ENCODE measurements at regions not wholly inside any gene's neighbourhood (a gene's known extent, or its start where the extent isn't known, plus 50 kb on each side); places are given as distances from the start of the nearest gene placed in this dataset.

DNA sequence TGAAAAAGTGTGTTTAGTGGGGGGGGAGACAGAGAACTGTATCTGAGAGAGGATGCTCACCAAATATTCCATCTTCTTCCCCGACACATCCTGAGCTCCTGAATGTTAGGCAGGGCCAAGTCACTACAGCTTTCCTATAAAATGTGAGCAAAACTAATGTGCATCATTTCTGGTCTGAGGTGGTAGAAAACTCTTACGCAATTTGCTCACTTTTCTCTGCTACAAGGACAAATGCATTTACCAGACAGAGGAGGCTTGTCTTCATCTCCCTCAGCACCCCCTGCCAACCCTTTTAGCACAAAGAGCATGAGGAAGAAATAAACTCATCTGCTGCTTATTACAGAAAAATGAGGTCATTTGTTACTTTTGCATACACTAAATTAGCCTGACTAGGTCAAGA is 554.0 kb downstream of the RNF144A start:
- no peak for DNase-seq (ENCODE audit: low spot score)
- no peak for ATAC-seq
- intact Hi-C loops (cut with DNase I), result no loop called here

DNA sequence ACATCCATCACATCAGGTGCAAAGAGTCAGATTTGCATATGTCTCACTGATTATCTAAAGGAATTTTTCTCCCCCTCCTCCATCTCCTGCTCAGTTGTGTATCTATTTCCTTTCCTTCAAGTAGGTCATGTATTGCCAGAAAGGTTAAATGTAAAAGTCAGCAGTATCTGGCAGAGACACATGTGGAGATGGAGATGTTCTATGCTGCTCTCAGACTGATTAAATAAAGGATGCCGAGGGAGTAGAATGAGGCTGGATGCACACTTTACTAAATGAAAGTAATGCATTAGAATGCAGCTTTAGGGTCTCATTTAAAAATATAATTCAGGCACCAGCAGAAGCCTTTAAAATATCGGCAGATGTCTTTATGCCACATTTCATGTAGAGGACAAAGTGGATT is 555.3 kb downstream of the RNF144A start:
- intact Hi-C loops (cut with DNase I), result no loop called here
- DNase-seq (ENCODE audit: low spot score) (no peak), ATAC-seq (no peak)

DNA sequence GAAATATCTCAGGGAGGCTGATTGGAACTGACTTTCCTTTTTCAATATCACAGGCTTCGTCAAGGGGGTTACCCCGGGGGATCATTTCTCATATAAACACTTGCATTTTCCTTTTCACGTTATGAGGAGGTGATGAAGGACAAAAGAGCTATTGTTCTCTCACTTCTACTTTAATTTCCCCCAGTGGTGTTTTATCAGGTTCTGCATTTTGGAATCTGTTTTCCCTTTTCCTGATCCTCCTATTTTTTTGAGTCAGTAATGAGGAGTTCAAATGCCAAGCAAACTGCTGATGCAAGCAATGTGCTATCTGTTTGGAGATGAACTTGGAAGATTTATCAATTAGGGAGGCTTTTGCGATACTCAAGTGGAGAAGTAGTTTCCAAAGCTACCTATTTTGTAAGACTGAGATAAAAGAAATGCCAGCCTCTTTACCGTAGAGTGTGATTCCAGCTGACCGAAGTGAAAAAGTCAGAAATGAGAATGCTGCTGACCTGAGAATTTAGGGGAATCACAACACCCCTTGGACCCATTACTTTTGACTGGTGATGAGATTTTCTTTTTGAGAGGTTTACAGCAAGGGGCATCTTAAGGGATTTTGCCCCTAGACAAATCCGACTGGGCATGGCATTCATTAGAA is 556.0 kb downstream of the RNF144A start:
- intact Hi-C loops (cut with DNase I), result no loop called here
- ATAC-seq, result no peak

DNA sequence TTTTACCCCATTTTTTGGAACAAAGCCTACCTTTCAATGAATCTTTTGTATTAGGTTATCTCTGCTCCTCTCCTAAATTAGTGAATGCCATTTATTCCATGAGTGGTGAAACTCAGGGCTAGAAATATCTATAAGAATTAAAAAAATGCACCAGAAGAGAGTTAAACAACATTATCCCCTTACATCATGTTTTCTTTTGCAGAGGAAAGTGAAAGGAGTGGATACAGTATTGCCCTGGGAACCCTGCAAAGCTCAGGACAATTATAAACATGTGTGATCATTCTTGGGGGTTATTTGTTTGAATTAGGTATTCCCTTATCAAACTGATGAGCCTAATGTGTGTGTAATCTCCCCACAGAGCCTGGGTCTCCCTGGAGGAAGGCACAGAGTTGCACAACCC is 559.2 kb downstream of the RNF144A start:
- intact Hi-C loops (cut with DNase I), result no loop called here
- DNase-seq (ENCODE audit: low spot score), result no peak
- ATAC-seq, result no peak

More for the DNA sequence above, 556.0 kb downstream of the RNF144A start:
- DNase-seq (ENCODE audit: low spot score), result no peak

DNA sequence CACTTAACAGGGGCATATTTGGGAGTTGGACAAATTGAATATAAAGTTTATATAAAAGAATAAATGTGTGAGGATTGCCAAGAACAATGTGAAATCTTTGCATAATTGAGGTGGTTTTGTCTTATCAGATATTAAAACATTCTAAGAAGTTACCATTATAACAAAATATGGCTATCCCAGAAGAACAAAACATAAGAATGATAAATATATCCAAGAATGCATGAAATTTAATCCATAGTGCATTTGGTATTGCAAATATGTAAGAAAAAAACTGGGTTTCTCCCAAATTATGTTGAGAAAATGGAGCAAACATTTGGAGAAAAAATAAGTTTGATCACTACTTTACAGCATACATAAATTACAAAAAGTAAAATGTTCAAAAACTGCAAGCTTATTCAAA is 562.4 kb downstream of the RNF144A start:
- intact Hi-C loops (cut with DNase I), result no loop called here
- DNase-seq (ENCODE audit: low spot score) (no peak), ATAC-seq (no peak)

DNA sequence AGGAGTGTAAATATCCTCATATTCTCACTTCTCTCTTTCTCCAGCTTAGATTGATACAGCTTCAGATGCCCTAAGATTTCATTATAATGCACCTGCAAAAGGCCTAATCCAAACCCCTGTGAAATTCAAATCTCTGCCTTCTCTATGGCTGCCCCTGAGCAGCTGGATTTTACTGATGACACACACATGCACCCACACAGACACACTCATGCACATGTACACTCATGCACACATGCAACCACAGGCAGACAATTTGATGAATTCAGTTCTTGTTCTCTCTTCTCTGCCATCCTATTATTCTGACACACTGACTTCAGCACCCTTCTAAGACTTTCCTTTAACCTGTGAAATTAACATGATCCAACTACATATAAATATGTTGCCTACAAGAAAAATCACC is 563.2 kb downstream of the RNF144A start:
- no peak for ATAC-seq
- no peak for DNase-seq (ENCODE audit: low spot score)
- intact Hi-C loops (cut with DNase I), result no loop called here

DNA sequence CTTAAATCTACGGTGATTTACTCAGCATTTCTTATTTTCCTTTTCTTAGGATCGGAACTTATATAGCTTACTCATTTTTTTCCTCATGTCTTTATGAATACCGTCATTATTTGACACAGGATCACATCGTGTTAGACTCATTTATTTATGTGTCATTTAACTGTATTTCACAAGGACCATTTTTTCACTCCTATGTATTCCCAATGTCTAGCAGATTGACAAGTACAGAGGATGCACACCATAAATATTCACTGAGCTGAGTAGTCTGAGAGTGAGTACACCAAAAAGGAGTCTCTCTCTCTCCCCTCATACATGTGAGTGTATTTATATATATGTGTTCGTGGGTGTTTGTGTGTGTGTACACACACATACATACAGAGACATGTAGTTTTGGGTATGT is 573.5 kb downstream of the RNF144A start:
- intact Hi-C loops (cut with DNase I), result no loop called here
- DNase-seq (ENCODE audit: low spot score), result no peak
- ATAC-seq, result no peak

DNA sequence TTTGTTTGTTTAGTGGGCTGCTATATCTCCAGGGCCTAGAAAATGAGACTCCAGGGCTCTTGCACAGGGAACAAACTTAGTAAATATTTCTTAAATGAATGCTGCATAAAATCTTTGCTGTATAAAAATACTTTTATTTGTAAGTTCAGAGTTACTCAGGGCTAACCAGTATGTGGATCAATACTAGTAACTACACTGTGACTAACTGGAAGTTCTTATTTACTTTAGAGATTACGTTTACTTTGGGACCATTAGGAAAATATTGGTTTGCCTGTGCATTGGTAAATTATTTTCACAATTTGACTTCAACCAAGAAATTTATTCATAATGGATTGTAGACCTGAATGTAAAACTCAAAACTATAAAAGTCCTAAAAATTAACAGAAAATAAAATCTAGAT is 575.5 kb downstream of the RNF144A start:
- DNase-seq (ENCODE audit: low spot score) (no peak), ATAC-seq (no peak)
- intact Hi-C loops (cut with DNase I), result no loop called here

DNA sequence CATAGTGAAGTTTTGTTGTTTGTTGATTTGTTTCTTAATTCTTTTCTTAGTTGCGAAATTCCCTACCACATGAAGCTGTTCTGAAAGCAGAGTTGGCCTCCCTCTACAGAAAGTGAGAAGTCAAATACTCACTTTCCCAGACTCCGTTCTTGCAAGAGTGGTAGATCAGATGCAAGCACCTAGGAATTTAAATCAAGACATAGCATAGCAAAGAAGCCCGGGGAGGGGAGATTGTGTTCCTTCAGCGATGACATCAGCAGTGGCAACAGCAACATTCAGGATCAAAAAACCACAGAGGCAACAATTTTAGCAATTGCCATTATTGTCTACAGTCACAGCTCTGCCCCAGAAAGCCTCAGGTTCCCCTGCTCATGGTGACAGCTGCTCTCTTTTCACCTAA is 580.0 kb downstream of the RNF144A start:
- ATAC-seq, result no peak
- intact Hi-C loops (cut with DNase I), result no loop called here
- DNase-seq (ENCODE audit: low spot score), result no peak

DNA sequence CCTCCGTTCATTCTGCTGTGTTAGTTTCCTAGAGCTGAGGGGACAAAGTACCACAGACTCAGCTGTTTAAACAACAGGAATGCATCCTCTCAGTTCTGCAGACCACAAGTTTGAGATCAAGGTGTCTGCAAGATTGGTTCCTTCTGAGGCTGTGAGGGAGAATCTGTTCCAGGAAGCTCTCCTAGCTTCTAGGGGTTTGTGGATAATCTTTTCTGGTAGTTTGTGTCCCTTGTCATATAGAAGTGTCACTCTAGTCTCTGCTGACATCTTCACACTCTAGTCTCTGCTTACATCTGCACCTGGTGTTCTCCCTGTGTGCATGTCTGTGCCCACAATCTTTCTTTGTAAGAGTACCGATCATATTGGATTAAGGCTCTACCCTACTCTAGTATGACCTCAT is 581.8 kb downstream of the RNF144A start:
- ATAC-seq (no peak), DNase-seq (ENCODE audit: low spot score) (no peak)
- intact Hi-C loops (cut with DNase I), result no loop called here

DNA sequence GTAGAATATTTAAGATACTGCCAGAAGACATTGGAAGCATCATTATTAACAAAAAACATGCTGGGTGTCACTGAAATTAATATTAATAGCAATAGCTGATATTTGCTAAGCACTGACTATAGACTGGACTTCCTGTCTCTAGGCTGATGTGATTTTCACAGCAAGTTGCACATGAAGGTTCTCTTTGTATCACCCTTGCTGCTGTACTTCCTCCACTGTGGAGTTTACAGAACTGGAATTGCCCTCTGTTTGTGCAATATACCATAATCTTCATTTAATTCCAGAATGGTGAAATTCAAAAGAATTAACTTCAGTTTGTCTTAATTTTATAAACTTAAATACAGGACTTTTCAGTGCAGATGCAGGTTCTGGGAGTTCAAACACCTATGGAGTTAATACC is 585.1 kb downstream of the RNF144A start:
- intact Hi-C loops (cut with DNase I), result no loop called here
- DNase-seq (ENCODE audit: low spot score) (no peak), ATAC-seq (no peak)

DNA sequence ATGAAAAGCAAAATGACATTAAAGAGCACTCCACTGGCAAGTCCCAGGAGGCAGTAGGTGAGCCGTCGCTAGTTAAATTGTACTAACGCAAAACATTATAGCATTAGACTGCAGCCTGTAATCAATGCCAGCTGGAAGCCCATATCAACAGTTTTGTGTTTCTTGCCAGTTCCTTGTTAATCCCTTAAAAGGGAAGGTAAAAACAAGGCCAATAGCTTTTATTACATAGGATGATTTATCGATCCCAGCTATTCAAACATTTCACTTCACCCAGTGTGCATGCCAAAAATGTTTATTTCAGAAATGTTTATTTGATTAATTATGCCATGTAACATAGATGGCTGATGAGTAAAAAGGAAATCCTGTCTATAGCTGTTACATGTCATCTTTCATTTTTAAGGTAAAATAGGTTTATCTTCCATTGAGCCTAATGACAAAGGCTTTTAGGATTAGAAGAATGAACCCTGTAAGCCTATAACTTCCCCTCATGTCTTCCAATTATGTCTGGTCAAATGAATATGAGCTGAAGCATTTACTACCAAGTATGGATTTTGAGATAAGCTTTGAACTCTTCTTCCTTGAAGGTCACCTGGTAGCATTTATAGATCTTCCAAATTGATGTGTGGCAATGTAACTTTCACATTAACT is 591.2 kb downstream of the RNF144A start:
- no peak for ATAC-seq
- intact Hi-C loops (cut with DNase I), result no loop called here
- DNase-seq (ENCODE audit: low spot score), result no peak

DNA sequence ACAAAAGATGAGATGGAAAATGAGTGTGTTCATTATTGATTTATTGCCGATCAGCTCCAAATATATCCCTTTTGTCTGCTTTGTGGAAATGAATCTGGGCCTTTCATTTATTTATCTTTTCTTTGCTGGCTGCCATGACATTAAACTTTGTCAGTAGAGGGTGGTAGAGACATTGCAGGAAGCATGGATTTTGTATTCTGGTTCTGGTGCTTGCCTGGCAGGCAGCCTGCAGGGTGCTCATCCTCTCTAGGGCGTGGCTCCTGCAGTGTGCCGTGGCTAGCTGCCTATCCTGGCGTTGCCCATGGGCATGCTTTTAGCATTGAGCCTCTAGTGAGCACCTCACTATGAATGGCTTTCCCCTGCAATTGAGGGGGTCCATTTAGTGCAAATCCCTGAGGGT is 593.1 kb downstream of the RNF144A start:
- ATAC-seq (no peak), DNase-seq (ENCODE audit: low spot score) (no peak)
- intact Hi-C loops (cut with DNase I), result no loop called here

DNA sequence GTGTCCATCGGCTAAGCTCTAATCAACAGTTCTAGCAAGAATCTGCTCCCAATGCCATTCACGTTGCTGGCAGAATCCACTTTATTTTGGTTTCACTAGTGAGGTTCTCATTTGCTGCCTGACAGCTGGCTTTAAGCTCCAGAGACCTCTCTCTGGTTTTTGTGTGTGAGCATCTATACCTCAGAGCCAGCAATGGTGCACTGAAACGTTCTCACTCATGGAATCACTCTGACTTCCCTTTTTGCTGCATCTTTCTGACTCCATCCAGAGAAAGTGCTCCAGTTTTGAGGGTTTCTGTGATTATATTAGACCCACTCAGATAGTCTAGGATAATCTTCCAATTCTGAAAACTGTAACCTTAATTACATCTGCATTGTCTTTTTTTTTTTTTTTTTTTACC is 596.6 kb downstream of the RNF144A start:
- intact Hi-C loops (cut with DNase I), result no loop called here
- no peak for ATAC-seq
- no peak for DNase-seq (ENCODE audit: low spot score)

DNA sequence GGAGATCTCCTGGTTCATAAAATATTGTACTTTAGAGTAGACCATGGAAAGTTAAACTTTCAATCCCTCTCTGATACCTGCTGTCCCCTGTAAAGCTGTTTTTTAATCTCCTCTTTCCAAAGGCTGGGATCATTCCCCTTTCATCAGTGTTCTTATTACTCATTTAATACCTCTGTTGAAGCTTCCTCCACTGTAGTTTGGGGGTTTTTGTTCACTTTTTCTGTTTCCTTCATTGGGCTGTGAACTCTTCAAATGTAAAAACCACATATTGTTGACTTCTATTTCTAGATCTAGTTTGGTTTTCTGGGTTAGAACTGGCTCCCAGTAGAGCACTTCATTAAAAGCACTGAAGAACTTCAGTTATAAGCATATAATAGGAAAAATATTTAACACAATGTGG is 598.1 kb downstream of the RNF144A start:
- no peak for DNase-seq (ENCODE audit: low spot score)
- intact Hi-C loops (cut with DNase I), result no loop called here
- ATAC-seq, result no peak

DNA sequence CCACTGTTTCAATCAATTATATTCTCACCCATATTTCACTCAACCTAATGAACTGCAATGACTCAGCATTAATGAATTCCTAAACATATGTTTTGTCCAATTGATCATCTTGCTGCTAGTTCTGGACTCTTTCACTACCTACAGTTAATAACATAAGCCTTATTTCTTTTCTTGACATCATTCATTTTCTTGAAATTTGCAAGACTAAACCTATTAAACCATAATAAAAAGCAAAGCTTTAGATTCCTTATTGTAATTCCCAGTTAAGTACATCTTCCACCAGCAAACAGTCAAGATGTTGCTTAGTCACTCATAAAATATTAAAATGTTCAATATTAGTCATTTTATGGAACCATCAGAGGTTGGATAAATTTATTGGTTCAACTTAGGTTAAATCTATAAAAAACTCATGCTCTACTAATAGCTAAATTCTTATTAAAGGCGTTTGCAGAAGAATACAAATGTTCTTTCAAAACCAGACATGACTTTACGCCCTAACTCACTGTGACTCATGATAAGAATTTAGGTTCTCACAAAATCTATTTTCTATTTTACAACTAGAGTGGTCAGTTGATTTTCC is 599.4 kb downstream of the RNF144A start:
- DNase-seq (ENCODE audit: low spot score), result no peak
- ATAC-seq, result no peak
- intact Hi-C loops (cut with DNase I), result no loop called here

DNA sequence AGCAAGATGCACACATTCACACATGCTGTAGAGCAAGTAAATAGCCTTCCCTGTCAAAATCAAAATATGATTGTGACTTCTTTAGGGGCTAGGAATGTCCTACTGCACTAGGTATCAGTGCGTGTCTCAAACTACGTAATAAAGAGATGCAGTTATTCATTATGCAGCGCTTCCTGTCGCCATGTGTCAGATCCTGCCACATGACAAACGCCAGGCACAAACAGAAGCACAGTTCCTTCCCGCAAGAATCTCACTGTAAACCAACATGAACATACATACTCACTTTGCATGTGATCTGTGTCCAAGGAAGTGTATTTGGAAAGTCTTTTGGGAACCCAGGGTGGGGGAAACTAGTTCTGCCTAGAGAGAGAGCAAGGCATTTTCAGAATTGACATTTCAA is 599.9 kb downstream of the RNF144A start:
- ATAC-seq, result no peak

DNA sequence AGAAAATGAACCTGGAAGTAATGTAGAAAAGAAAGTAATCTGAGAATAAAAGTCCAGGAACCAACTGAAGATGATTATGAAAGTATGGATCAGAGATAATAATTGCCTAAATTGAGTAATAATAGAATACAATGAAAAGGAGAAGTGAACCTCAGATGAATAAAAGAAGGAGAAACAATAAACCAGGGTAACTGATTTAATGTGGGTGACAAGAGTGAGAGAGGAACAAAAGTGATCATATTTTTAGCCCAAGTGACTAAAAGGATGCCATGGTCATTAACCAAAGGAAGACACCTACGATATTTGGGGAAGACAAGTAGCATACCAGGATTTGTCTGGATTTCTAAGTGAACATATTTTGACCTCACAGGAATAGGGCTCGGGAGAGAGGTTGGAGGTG is 600.6 kb downstream of the RNF144A start:
- ATAC-seq (no peak), DNase-seq (ENCODE audit: low spot score) (no peak)
- intact Hi-C loops (cut with DNase I), result no loop called here

More for the DNA sequence above, 599.9 kb downstream of the RNF144A start:
- DNase-seq (ENCODE audit: low spot score), result no peak
- intact Hi-C loops (cut with DNase I), result no loop called here

DNA sequence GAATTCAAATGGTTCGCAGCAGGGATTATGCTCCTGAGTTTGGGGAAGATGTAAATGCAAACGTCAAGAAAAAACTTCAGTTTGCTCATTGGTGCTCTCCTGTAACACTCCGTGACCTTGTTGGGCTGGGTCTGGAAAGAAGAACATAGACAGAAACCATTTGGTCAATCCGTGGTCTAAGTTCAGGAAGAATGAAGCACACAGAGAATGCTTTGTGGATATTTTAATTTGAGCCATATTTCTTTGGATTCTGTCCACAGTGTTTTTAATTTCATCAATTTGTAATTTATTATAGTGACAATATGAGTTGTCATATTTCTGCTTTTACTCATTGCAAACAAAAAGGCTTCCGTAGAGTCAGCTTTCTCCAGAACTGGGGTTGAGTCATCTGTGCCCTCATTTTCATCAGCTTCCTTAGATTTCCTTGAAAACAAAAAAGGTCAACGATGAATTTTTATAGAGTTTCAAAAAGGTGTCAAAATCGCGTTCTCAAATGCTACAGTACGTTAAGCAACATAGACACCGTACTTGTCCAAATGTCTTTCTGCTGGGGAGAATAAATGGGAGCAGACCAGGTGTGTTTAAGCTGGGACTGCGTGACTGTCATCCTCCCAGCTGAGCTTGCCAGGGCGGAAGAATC is 606.4 kb downstream of the RNF144A start:
- intact Hi-C loops (cut with DNase I), result no loop called here
- ATAC-seq (no peak), DNase-seq (ENCODE audit: low spot score) (no peak)

DNA sequence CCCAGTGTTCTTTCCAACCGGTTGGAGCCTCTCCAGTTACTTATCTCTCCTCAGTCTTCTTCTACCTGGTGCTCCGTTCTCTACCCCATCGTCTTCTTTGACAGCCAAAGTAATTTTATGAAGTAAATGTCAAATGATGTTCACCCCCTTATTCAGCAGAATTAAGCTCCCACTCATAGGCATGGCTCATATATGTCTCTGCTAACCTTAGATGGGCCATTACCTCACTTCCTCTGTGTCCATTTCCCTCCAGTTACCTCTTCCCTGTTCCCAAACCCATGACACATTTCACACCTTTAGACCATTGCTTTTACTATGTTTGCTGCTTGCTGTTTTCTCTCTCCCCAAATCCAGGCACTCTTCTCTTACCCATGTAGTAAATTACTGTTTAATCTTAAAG is 607.0 kb downstream of the RNF144A start:
- intact Hi-C loops (cut with DNase I), result no loop called here
- ATAC-seq (no peak), DNase-seq (ENCODE audit: low spot score) (no peak)
